ENCODE measurements at regions not wholly inside any gene's neighbourhood (a gene's known extent, or its start where the extent isn't known, plus 50 kb on each side); places are given as distances from the start of the nearest gene placed in this dataset.

- ATAC-seq (no peak), FAIRE-seq (no peak), DNase-seq (ENCODE audit: low read depth in 1 of 2, low spot score in 1 of 2) (no peak)
- TF ChIP-seq E2F6 (IDR thresholded peaks at IDR 0.05; ENCODE audit: borderline replicate concordance, low read depth) (no peak), HOXA7 (CRISPR knock-in tag; IDR thresholded peaks at IDR 0.05) (no peak), ZC3H11A (IDR thresholded peaks at IDR 0.05) (no peak), FOSB (CRISPR knock-in tag; IDR thresholded peaks at IDR 0.05) (no peak), ESRRA (IDR thresholded peaks at IDR 0.05; ENCODE audit: borderline replicate concordance, low read length) (no peak), EHMT2 (IDR thresholded peaks at IDR 0.05; ENCODE audit: low read depth) (no peak), HMGXB4 (CRISPR knock-in tag; IDR thresholded peaks at IDR 0.05; ENCODE audit: borderline replicate concordance) (no peak), SMC3 (IDR thresholded peaks at IDR 0.05) (no peak), RAD21 (conservative IDR thresholded peaks at IDR 0.05 in 1 of 2, IDR thresholded peaks at IDR 0.05 in 1 of 2) (no peak), KDM1A (IDR thresholded peaks at IDR 0.05; ENCODE audit: low read depth) (no peak), MAFK (IDR thresholded peaks at IDR 0.05; ENCODE audit: partially characterized antibody) (no peak), BHLHE40 (IDR thresholded peaks at IDR 0.05; ENCODE audit: low read depth, low read length) (no peak), ZNF302 (CRISPR knock-in tag; IDR thresholded peaks at IDR 0.05) (no peak), TP53 (CRISPR knock-in tag; IDR thresholded peaks at IDR 0.05) (no peak), CBX2 (IDR thresholded peaks at IDR 0.05; ENCODE audit: borderline replicate concordance, low read depth) (no peak), ZFP36 (IDR thresholded peaks at IDR 0.05; ENCODE audit: borderline replicate concordance, partially characterized antibody) (no peak), HOXB13 (CRISPR knock-in tag; IDR thresholded peaks at IDR 0.05; ENCODE audit: low read depth) (no peak), CHD2 (IDR thresholded peaks at IDR 0.05; ENCODE audit: low read length, partially characterized antibody) (no peak), MYC (IDR thresholded peaks at IDR 0.05; ENCODE audit: borderline replicate concordance, low read length) (no peak)
- TF ChIP-seq, protein P1, sequence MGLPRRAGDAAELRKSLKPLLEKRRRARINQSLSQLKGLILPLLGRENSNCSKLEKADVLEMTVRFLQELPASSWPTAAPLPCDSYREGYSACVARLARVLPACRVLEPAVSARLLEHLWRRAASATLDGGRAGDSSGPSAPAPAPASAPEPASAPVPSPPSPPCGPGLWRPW (IDR thresholded peaks at IDR 0.05): no peak
- no peaks in the 10 kb centered on the region for H3K9me3 ChIP-seq
- H3K4me2 ChIP-seq: no peak overlapping the region
- H3K4me3 ChIP-seq: no peak overlapping the region
- CTCF ChIA-PET: no interaction called here
- no peaks in the 10 kb centered on the region for H3K4me1 ChIP-seq
- no peak overlapping the region for H3K27ac ChIP-seq
- POLR2A ChIA-PET: no interaction called here
- 12% methylated on average over 2 of the region's 2 CpGs for WGBS (ENCODE audit: missing lambda C conversion rate)
Measured at GRCh38 chr7:119482671-119483070, 790.3 kb upstream of the KCND2 start.

DNA sequence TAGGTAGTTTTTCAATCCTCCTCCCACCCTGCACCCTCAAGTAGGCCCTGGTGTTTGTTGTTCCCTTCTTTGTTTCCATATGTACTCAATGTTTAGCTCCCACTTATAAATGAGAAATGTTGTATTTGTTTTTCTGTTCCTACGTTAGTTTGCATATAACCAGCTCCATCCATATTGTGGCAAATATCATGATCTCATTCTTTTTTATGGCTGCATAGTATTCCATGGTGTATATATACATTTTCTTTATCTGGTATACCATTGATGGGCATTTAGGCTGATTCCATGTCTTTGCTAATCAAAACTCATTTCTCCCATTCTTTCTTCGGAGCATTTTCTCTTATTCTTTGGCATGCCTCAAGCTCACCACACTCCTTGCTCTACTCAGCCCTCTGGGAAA lies 789.6 kb upstream of the KCND2 start:
- no peak for TF ChIP-seq ZFP36 (IDR thresholded peaks at IDR 0.05; ENCODE audit: borderline replicate concordance, partially characterized antibody)
- TF ChIP-seq USF2 (IDR thresholded peaks at IDR 0.05): no peak
- TF ChIP-seq MAFK (IDR thresholded peaks at IDR 0.05; ENCODE audit: partially characterized antibody): no peak
- TF ChIP-seq ELK1 (IDR thresholded peaks at IDR 0.05; ENCODE audit: low read depth, low read length): no peak
- no peak for TF ChIP-seq FOXS1 (CRISPR knock-in tag; IDR thresholded peaks at IDR 0.05)
- Histone ChIP-seq H3K4me3 (no peak overlapping the region), H3K9me3 (no peaks in the 10 kb centered on the region), H3K4me1 (no peaks in the 10 kb centered on the region), H3K27ac (no peak overlapping the region), H3K4me2 (no peak overlapping the region)
- ATAC-seq (no peak), DNase-seq (ENCODE audit: low read depth in 1 of 2, low spot score in 1 of 2) (no peak), FAIRE-seq (no peak)
- POLR2A ChIA-PET: no interaction called here
- WGBS (ENCODE audit: missing lambda C conversion rate): 14% methylated on average over 2 of the region's 2 CpGs
- CTCF ChIA-PET: no interaction called here
